Fibroblast of lung (primary cell): ENCODE measurements at regions not wholly inside any gene's neighbourhood (a gene's known extent, or its start where the extent isn't known, plus 50 kb on each side); places are given as distances from the start of the nearest gene placed in this dataset.

Source experiments
- EZH2 ChIP-seq: IDR thresholded peaks from 2 replicates; pipeline ENCODE4 v1.5.1; 2012; ENCODE audit warnings: low read length, control low read depth, mild to moderate bottlenecking; ENCODE audit errors: missing control alignments
- TF ChIP-seq, protein P1 (sequence below), 2 donors: IDR thresholded peaks in 1 of 2; conservative IDR thresholded peaks in 1 of 2; 1 replicate in 1 of 2; 2 replicates in 1 of 2; pipeline ENCODE4 v1.5.1; 2011 to 2012; ENCODE audit warnings: low read length in 2 of 2, control low read depth in 1 of 2, inconsistent platforms in 1 of 2, low read depth in 1 of 2, mild to moderate bottlenecking in 1 of 2

GRCh38 chr10:112057072-112057471, 126.5 kb downstream of the GPAM start:
- TF ChIP-seq, protein P1, sequence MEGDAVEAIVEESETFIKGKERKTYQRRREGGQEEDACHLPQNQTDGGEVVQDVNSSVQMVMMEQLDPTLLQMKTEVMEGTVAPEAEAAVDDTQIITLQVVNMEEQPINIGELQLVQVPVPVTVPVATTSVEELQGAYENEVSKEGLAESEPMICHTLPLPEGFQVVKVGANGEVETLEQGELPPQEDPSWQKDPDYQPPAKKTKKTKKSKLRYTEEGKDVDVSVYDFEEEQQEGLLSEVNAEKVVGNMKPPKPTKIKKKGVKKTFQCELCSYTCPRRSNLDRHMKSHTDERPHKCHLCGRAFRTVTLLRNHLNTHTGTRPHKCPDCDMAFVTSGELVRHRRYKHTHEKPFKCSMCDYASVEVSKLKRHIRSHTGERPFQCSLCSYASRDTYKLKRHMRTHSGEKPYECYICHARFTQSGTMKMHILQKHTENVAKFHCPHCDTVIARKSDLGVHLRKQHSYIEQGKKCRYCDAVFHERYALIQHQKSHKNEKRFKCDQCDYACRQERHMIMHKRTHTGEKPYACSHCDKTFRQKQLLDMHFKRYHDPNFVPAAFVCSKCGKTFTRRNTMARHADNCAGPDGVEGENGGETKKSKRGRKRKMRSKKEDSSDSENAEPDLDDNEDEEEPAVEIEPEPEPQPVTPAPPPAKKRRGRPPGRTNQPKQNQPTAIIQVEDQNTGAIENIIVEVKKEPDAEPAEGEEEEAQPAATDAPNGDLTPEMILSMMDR (conservative IDR thresholded peaks at IDR 0.05 in 1 of 2, IDR thresholded peaks at IDR 0.05 in 1 of 2; ENCODE audit: low read depth in 1 of 2, low read length in 2 of 2): no peak
- TF ChIP-seq EZH2: no peak
